ENCODE measurements at regions not wholly inside any gene's neighbourhood (a gene's known extent, or its start where the extent isn't known, plus 50 kb on each side); places are given as distances from the start of the nearest gene placed in this dataset.
"Not testable (repeated sequence)": the region's sequence is repeated elsewhere in the genome, so short reads cannot be mapped to it uniquely, and the experiment has no call there.

DNA sequence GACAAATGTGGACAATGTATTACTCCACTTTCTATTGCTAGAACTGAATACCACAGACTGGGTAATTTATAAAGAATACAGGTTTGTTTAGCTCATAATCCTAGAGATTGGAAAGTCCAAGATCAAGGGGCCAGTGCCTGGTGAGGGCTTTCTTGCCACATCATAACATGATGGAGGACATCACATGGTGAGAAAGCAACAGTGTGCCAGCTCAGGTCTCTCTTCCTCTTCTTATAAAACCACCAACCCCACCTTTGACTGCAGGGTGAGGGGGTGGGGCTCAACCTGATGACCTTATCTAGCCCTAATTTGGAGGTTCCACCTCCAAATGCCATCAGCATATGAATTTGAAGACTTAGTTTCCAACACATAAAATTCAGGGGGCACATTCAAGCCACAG lies 105.7 kb upstream of the CXorf66 start:
- no peak for DNase-seq (ENCODE audit: low read depth in 3 of 3)

DNA sequence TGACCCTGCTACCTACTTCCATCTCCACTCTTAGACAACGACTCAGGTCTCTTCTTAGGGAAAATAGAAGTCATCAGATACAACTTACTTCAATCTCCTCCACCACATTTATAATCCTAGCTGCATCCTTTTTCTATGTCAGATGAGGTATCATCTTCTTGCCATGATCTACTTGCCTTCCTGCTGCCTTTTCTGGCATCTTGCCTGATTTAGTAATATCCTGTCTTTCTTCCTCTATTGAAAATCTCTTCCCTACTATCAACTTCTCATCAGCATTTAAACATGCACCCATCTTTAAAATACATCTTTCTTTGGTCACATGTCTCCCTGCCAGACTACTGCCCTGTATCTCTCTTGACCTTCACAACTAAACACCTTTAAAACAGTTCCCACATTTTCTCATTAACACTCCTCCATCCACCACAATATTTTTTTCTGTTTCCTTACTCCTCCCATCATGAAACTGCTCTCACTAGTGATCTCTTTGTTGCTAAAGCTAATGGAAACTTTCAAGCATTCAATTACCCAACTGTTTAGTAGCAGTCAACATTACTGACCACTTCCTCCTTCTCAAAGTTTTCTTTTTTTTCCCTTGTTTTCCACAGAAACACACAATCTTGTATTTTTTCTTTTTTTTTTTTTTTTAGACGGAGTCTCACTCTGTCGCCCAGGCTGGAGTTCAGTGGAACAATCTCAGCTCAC lies 100.8 kb upstream of the CXorf66 start:
- no peak for DNase-seq (ENCODE audit: low read depth in 3 of 3)

DNA sequence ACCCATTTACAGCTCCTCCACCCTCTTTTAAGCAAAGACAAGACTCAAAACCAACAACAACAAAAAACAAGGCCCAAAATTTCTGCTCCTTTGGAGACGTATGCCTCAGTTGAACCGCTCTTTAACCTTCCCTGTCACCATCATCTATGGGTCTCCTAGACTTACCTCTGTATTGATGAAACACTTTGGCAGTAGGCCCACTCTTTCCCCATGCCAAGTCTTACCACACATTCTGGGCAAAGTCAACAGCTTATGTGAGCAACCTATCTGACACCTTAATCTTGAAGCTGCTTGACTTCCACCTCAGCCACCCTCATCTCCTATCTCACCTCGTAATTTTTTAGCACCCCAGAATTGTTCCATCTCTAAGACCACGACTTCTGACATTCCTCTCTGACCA lies 99.7 kb upstream of the CXorf66 start:
- no peak for DNase-seq (ENCODE audit: low read depth in 3 of 3)

DNA sequence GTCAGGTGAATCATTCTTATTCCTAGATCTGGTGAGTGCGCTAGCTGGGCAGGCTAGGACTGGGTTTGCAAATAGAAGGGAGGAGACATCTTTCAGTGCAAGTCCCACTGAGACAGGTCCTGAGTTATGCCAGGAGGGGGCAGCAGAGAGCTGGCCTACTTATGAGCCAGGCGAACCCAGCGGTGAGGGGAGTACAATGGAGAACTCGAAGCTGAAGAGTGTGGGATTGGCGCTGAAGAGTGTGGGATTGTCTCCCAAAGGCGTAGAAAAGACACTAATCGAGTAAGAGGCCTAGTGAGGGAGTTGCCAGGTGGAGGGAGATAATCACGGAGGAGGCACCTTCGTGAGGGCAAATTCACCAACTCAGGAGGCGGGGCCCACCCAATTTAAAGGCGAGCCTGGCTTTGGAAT lies 91.7 kb upstream of the CXorf66 start:
- peak; percentile 10 to 51 (median 26) for DNase-seq (ENCODE audit: low read depth in 3 of 3)

DNA sequence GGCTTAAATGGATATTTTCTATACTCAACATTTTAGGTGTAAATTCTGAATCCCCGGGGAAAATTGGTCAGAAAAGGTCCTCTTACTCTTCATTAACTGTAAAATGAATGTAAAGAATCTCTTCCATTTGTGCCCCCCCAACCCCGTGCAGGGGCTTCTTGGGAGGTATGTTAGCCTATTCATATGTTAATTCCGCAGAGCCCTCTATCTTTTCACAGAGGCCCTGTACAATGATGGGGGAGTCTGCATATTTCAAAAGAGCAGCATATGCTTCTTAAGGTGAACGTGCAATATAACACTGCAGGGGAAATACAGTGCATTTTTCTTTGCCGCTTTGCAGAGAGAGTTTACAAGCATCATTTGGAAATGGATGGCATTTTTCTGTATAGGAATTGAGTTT lies 88.5 kb upstream of the CXorf66 start:
- DNase-seq (ENCODE audit: low read depth in 3 of 3), result no peak

DNA sequence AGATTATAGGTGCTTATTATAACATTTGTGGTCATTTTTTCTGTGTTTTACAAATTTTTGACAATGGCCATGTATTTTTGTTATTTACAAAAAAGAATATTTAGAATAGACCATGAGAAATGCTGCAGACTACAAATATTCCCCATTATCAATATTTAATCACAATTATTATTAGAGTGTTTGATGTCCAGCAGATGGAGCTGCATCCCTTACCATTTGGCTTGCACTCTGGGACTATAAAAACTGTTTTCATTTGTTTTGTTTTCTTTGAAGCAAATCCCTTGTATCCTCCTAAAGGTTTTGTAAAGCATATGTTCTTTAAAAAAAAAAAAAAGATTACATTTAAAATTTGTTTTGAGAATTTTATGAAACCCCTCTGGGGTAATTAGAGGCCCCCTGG lies 85.6 kb upstream of the CXorf66 start:
- DNase-seq (ENCODE audit: low read depth in 3 of 3), result no peak

DNA sequence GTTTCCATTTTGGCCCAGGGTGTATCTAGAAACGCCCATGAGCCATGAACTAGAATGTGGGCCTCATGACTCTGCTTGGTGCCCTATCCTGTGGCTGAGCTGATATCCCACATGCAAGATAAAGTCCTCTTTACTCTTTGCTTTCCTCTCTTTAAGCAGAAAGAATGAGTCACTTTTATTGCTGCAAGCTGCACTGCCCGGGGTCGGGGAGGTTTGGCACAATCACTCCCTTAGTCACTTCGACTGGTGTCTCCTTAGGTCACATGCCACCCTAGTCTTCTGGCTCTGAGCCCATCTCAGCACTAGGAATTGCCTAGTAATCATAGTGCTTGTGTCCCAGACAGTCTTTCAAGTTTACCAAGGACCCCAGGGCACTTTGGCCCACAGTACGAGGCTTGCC lies 75.1 kb upstream of the CXorf66 start:
- DNase-seq (ENCODE audit: low read depth in 3 of 3), result no peak

DNA sequence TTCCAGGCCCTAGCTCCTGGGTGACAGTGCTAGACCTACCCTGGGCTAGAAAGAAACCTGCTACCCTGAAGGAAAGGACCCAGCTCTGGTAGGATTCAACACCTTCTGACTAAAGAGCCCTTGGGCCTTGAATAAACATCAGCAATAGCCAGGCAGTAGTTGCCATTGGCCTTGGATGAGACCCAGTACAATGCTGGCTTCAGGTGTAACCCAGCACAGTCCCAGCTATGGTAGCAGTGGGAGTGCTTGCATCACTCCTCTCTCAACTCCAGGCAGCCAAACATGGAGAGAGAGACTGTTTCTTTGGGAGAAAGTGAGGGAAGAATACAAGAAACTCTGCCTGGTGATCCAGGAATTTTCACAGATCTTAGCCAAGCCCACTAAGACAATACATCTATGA lies 73.5 kb upstream of the CXorf66 start:
- DNase-seq (ENCODE audit: low read depth in 3 of 3), result no peak

DNA sequence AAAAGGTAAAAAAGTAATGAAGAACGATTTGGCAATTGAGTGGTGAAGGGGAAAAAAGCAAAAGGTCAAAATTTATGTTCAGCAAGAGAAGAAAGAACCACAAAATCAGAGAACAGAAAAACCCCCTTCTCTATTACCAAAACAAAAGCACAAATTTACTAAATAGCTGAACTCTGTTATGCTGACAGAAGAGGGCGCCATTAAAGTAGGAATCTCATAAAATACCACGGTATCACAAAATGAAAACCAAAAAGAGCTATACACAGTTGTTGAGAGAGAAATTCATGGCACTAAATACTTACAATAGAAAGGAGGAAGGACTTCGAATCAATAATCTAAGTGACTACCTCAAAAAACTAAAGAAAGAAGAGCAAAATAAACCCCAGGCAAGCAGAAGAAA lies 69.6 kb upstream of the CXorf66 start:
- no peak for DNase-seq (ENCODE audit: low read depth in 3 of 3)

DNA sequence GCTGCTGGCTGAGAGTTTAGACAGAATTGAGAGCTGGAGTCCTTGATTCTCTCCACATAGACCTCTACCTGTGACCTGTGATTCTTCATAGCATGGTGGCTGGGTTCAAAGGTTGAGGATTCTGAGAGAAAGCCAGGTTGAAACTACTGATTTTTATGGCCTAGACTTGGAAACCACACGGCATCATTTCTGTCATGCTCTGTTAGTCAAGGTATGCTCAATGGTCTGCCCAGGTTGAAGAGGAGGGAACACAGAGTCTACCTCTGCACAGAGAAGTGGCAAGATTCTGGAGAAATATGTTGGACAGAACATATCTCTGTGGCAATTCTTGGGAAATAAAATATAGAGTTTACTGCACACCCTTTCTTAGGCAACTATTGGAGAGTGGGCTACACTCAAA lies 57.2 kb upstream of the CXorf66 start:
- no peak for DNase-seq (ENCODE audit: low read depth in 3 of 3)

DNA sequence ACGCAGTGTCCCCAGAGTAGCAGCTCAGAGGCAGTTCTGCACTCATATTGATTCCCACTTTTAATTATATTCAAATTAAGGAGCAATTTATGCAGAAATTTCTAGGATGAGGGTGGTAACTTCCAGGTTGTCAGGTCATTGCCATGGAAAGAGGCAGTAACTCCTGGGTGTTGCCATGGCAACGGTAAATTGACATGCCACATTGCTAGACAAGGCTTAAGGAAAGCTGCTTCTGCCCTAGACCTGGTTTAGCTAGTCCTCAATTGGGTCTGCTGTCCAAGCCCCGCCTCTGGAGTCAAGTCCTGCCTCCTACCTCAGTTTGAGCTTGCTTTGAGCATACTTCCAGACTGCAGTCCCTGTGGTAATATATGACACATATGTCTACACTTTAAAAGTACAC lies 53.8 kb upstream of the CXorf66 start:
- not testable (repeated sequence) for DNase-seq (ENCODE audit: low read depth in 3 of 3)
